ENCODE measurements at regions not wholly inside any gene's neighbourhood (a gene's known extent, or its start where the extent isn't known, plus 50 kb on each side); places are given as distances from the start of the nearest gene placed in this dataset.

- TF ChIP-seq CTCF (IDR thresholded peaks at IDR 0.05) (no peak), ZFX (IDR thresholded peaks at IDR 0.05; ENCODE audit: borderline replicate concordance) (no peak)
These were observed 173.9 kb downstream of the GXYLT1 start for GRCh38 chr12:41970744-41971143.
